ENCODE measurements at regions not wholly inside any gene's neighbourhood (a gene's known extent, or its start where the extent isn't known, plus 50 kb on each side); places are given as distances from the start of the nearest gene placed in this dataset.
"Not testable (repeated sequence)": the region's sequence is repeated elsewhere in the genome, so short reads cannot be mapped to it uniquely, and the experiment has no call there.

DNA sequence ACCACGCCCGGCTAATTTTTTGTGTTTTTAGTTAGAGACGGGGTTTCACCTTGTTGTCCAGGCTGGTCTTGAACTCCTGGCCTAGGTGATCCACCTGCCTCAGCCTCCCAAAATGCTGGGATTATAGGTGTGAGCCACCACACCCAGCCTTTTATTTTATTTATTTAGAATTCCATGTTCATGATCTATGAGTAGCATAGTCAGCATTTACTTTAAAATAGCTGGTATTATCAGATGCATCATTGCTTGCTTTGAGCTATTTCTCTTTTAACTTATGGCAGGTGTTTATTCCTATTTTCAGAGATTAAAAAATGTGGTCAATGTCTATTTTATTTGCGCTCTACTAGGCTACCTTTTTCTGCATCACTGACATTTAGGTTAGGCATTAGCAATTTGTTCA, 152.0 kb downstream of the UTRN start:
- DNase-seq = no peak

DNA sequence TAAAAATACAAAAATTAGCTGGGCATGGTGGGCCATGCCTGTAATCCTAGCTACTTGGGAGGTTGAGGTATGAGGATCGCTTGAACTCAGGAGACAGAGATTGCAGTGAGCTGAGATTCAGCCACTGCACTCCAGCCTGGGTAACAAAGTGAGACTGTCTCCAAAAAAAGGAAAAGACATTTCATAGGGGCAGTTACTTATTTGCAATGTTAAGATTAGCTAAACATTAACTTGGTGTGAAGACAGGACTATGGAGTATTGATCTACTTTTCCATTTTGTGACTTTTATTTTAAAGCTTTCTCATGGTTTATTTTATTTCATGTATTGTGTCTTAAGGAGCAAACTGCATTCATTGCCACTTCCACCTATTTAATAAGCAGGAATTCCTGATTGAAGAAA, 153.0 kb downstream of the UTRN start:
- DNase-seq = no peak

DNA sequence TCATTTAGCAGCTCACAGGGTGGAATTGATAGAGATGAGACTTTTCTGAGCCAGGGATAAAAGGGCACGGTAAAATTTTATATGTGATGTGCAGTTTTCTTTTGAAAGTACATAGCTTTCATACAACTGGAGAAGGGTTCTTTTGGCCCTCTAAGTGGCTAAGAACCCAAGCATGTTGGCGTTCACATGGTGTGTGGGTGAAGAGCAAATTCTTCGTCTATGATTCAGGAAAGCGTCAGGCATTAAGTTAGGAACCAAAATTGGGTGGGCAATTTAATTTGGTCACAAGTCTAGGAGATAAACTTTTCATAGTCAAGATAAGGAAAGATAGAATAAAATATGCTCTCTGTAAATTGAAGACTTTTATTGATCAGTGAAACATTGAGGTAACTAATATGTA, 153.9 kb downstream of the UTRN start:
- peak; percentile 11 for DNase-seq

DNA sequence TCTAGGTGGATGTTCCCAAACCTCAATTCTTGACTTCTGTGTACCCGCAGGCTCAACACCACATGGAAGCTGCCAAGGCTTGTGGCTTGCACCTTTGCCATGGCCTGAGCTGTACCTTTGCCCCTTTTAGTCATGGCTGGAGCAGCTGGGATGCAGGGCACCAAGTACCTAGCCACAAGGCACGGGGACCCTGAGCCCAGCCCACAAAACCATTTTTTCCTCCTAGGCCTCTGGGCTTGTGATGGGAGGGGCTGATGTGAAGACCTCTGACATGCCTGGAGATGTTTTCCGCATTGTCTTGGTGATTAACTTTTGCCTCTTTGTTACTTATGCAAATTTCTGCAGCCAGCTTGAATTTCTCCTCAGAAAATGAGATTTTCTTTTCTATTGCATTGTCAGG, 156.7 kb downstream of the UTRN start:
- not testable (repeated sequence) for DNase-seq

DNA sequence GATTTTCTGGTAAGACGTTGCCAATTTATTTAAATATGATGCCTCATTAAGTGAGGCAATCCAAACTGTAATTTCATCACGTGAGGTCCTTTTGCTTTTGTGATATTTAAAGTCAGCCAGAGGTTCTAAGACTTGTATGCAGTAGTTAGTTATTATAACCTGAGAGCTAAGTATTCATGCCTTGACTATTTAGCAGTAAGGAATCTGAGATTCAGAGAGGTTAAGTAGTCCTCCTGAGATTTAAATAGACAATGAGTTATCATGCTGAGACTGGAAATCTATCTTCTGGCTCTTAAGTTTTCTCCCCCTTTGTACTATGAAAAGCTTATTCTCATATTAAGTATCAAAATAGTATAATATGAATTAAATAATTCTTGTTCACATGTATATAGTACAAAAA, 158.0 kb downstream of the UTRN start:
- no peak for DNase-seq

DNA sequence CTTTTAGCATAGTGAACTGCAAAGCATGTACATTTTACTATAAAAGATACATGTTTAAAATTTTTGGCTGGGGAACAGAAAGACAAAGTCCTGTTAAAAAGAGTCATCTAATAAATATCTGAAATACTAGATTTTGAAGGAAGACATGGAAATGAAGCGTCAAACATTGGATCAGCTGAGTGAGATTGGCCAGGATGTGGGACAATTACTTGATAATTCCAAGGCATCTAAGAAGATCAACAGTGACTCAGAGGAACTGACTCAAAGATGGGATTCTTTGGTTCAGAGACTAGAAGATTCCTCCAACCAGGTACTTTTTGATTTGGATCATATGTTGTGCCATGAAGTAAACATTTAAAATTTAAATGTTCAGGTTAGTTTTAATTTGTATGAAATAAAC, 162.3 kb downstream of the UTRN start:
- DNase-seq = peak; percentile 58

DNA sequence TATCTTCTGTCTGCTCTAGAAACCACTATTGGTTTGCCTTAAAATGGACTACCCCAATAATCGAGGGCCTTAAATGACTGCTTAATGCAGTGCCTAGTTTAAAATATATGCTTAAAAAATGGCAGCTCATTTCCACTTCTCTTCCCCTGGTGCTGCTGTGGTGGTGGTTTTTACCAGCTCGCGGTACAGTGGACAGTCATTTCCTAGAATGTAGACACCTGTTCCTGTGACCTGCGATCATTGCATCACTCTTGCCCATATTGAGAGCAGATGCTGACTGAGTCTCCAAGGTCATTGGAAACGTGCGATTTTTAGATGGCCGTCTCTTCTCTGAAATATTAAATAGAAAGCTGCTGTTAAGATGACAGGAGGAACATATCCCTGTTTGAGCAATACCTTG, 164.1 kb downstream of the UTRN start:
- no peak for DNase-seq

DNA sequence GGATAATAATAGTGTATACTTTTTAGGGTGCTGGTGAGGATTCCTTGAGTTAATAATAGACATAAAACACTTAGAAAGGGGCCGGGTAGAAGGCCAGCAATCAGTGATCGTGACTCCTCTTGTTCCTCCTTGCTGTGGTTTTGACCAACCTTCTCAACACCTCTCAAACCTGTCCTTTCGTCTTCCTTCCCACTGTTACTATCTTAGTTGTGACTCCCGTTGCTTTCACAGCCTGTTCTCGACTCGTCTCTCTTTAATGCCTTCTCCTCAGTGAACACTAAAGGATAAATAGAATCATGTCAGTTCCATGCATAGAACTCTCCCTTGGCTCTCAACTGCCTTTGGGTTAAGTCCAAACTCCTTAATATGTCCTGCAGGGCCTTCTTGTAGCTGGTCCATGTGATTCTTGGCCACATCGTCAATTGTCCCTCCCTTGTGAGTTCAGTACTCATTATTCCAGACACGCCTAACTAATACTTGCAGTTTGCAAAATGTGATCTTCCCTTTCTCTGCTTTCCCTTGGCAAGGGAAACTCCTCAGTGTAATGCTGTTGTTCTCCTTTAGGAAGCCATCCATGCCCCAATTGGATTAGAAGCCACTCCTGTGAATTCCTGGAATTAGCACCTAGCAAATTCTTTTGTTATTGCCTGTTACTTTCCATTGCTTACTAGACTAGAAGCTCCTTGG, 164.9 kb downstream of the UTRN start:
- no peak for DNase-seq

DNA sequence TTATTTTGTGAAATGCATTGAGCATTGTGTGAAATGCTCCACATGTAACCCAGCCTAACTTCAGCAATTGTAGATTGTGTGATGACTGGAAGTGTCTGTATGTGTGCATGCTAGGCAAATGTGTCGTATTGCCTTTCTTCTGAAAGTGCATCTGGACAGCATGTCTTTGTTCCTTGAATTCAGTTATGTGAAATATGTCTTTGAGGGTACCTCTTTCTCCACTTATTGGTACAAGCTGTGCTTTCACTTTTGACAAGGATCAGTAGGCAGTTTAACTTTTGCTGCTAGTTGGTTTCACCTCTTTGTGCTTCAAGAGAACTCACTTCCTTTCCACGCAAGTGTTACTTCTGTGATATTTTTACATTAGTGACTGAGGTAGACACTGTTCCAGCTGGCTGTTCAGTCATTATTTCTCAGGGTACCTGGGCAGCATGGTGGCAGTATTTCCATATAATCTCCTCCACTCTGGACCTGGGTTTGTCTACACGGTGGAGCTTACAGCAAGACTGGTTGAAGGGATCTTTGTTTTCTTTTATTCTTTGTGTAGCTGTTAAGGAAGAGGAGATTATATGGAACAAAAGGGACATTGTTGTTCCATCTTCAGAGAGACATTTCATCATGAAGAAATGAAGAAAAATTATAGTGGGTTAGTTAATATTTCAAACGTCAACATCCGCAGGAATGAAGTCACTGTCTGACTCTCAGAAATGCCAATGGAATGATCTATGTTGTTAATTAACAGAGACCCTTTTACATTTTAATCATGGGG, 175.4 kb downstream of the UTRN start:
- no peak for DNase-seq

DNA sequence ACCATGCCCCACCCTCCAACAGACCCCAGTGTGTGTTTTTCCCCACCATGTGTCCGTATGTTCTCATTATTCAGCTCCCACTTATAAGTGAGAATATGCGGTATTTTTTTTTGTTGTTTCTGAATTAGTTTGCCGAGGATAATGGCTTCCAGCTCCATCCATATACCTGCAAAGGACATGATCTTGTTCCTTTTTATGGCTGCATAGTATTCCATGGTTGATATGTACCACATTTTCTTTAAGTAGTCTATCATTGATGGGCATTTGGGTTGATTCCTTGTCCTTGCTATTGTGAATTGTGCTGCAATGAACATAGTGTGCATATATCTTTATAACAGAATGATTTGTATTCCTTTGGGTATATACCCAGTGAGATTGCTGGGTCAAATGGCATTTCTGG, 176.9 kb downstream of the UTRN start:
- DNase-seq = no peak

DNA sequence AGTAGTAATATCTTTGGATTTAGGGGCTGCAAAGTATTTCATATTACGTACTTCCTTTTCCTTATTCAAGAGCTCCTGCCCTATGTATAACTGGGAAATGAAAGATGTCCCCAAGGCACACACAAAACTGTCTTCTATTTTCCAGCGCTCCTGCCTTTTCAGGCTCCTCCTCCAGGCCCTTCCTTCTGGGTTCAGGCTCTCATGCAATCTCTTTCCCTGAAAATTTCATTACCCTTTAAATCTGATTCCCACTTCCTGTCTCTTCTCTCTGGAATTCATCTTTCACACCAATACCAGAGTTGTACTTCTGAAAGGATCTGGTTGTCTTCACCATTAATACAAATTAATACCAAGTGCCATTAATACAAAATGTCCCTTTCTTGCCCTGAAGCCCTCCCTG, 181.6 kb downstream of the UTRN start:
- no peak for DNase-seq

DNA sequence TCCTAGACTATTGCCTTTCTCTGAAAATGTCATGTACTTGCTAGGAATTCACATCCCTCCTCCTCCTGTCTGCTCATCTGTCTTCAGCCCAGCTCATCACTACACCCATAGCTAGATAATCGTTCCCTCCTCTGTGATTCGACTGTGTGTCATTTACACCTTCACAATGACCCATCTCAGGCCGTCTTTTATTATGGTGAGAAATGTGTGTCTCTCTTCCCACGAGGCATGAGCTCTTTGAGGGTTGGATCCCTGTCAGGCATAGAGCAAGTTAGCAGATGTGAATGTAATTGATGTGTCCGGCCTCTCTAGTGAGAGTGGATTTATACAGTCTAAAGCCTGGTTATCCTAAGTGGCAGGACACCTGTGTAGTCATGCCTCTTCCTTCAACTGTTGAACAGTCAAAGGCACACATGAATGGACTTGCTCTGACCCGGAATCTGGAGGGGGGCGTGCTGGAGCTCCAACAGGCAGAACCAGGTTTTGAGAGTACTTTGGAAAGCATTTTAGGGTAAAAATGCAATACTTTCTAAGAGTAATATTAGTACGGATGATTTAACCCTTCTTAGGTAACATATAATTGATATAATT, 182.1 kb downstream of the UTRN start:
- DNase-seq = no peak

DNA sequence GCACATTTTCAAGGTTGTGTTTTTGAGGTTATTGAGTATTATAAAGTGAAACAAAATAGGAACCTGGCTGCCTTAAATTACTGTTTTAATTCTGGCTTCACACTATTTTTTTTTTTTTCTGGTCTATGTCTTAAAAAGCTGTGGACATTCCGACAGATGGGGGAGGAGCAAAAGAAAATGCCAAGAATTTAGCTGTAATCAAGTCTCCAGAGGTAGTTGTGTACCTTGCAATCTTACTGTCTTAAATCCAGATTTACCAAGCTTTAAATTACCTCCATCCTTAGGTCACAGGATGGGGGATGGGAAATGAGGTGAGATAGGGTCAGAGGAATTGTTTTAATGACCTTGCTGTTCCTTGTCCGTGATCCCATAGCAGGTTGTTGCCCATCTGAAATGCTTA, 182.8 kb downstream of the UTRN start:
- no peak for DNase-seq

DNA sequence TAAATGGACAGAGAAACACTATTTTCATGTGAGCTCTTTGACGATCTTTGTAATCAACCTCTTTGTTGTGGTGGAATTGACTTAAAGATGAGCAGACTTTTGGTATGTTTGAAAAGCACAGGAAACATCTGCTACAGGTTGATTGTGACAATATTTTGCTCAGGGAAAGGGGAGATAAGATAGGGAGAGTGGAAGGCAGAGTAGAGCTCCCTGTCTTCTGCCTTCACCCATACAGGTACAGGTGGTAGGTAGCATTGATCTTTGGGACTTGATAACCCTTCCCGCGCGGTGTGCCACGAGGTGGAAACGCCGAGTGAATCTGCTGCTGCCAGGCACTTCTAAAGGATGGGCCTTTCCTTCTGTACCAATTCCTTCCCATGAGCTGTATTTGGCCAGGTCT, 183.6 kb downstream of the UTRN start:
- no peak for DNase-seq

DNA sequence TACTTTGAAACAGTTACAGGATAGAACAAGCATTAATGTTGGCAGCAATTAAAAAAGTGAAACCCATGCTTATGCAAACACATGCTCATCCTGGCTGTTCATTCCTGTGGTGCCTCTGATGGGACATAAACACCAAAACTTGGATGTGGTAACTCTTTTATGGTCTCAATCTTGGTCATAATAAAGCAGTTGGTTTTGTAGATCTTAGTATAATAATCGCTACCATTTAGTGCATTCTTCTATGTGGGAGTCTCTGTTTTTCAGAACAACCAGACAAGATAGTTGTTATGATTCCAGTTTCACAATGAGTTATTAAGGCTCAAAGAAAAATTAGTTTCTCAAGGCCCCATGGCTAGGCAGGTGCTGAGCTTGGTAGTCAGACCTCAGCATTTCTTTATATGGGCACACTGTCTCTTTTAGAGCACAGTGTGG, 184.0 kb downstream of the UTRN start:
- no peak for DNase-seq

DNA sequence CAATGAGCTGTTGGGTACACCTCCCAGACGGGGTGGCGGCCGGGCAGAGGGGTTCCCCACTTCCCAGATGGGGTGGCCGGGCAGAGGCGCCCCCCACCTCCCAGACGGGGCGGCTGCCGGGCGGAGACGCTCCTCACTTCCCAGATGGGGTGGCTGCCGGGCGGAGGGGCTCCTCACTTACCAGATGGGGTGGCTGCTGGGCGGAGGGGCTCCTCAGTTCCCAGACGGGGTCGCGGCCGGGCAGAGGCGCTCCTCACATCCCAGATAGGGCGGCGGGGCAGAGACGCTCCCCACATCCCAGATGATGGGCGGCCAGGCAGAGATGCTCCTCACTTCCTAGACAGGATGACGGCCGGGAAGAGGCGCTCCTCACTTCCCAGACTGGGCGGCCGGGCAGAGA, 185.1 kb downstream of the UTRN start:
- DNase-seq = not testable (repeated sequence)

DNA sequence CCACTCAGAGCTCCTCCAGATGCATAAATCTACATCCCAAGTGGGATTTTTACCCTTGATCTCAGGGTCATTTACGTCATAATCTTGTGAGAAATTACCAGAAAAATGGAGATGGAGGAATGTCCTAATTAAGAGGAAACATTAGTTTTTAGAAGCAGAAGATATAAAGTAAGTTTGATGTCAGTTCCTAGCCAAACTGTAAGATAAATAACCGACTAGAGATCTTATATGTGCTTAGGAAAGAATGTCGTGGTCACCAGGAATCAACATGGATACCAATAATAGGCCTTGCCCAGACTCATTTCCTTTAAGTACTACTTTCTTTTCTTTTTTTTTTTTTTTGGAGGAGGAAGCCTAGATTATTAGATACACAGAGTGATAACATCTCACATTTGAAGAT, 186.9 kb downstream of the UTRN start:
- DNase-seq = peak; percentile 15

DNA sequence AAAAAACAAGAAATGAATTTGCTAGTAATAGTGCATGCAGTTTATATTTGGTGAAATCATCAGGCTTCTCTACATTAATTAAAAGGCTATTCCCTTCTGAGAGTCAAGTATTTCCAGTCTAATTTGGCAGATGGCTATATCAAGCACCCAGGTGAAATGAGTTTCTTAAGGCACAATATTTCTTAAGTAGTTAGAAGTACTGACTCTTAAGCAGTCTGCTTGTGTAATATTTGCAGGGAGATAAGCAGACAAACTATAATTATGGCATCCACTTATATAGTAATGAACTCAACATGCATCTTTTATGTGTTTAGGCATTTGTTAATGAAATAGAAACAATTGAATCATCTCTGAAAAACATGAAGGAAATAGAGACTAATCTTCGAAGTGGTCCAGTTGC, 189.2 kb downstream of the UTRN start:
- DNase-seq = no peak

DNA sequence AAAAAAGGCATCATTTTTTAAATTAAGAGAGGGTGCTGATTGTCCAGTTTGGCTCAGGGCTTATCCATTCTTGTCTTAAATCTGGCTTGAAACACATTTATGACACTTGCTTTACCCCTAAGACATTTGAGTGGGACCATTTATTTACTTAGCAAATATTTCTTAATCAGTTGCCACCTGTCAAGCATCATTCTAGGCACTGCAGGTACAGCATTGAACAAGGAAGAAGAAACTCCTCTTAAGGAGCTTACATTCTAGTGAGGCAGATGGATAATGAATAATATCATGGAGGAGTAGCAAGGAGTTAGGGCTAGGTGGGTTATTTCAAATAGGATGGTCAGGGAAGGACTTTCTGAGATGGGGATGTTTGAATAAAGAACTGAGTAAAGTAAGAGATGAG, 189.8 kb downstream of the UTRN start:
- no peak for DNase-seq

DNA sequence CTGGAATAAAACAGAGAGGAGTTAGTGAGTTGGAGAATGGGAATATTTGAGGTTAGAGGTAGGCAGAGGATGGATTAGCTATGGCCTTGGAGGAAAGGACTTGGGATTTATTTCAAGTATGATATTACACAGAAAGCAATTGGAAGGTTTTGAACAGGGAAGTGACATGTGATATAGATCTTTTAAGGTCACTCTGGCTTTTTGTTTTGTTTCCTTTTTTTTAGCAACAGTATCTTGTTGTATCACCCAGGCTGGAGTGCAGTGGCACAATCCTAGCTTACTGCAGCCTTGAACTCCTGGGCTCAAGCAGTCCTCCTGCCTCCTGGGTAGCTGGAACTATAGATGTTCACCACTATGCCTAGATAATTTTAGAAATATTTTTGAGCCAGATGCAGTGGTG, 190.3 kb downstream of the UTRN start:
- no peak for DNase-seq

DNA sequence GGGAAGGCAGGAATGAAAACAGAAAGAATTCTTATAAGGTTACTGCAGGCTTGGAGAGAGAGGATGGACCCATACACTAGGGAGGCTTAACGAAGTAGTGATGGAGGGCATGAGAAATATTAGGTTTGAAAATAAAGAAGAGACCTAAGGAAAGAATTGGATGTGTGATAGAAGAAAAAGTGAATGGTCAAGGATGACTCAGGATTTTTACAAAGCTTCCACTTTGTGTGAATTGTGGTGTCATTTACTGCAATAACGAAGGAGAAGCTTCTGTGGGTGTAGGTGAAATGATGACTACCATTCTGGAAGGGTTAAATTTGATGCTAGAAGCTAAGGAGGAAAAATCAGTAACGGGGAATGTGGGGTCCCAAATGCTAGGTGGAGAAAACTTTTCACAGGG, 191.2 kb downstream of the UTRN start:
- DNase-seq = no peak

DNA sequence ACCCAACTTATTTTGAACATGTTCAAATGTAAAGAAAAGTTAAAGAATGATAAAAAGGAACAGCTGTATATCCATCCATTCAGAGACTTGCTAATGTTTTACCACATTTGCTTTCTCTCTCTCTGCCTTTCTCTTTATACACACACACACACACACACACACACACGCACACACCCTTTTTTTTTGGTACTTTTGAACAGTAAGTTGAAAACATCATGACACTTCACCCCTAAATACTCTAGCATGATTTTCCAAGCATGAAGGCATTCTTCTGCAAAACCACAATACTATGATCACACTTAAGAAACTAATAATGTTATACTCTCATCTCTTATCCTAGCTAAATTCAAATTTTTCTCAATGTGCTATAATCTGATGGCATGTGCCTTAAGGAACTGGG, 192.3 kb downstream of the UTRN start:
- DNase-seq = no peak

DNA sequence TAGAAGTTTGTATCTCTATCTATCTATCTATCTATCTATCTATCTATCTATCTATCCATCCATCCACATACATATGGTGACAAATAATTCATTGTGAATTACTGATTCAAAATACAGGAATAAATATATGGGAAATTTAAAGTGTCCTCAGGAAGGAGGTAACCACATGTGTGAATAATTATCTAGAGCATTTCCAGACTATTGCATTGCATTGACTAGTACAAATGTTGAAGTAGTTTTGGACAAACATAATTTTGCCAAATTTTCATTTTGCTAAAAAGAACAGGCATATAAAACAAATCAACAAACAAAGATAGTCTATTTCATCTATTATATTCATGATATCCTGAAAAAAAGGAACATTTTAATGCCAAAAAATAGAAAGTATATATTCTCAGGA, 192.7 kb downstream of the UTRN start:
- no peak for DNase-seq

DNA sequence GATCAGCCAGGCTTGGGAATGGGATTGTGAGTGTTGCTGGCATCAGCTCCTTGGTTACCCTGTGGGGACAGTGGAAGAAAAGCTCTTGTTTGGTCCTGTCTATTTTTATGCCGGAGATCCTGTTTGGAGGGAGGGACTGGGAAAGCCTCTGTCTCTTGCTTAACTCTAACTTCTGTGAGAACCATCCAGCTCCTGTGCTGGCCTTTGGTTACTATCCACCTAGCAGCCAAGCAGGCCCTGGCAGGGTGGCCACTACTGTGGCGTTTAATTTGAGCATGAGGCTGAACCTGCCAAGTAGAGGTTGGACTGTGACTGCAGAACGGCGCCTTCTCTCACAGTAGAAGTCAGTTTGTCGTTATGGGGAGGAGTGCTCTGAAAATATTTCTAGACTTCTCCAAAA, 193.3 kb downstream of the UTRN start:
- DNase-seq = no peak

DNA sequence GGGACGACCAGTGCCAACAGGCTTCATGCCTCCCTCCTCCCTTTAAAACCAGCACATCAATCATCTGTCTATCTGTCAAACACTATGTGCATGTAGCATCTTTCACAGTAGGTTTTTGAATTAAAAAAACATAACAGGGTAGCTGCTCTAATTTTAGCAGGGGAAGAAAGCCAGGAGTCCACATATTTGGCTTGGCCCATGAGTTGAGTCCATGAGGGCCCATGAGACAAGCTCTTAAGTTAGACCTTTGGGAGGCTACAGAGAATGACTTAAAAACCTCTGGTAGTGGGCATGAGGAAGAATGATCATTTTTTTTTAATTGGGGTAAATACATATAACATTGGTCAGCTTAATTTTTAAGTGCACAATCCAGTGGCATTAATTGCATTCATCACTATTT, 194.9 kb downstream of the UTRN start:
- DNase-seq = no peak

Measured in EL (cell line).